A549 (cell line): ENCODE measurements at regions not wholly inside any gene's neighbourhood (a gene's known extent, or its start where the extent isn't known, plus 50 kb on each side); places are given as distances from the start of the nearest gene placed in this dataset.

Experiments
- CEBPB ChIP-seq, 2 experiments: fragments of >200 bp in 1 of 2; sonication (Bioruptor Twin) in 1 of 2; formaldehyde crosslinking in 1 of 2; IDR thresholded peaks; 2 replicates each; pipeline ENCODE4 v1.6.1; 2012 to 2016
- CTCF ChIP-seq: fragments of >200 bp; sonication (Bioruptor Twin); formaldehyde crosslinking; IDR thresholded peaks from 3 replicates; pipeline ENCODE4 v1.5.1; 2016
- EP300 ChIP-seq, 2 experiments: fragments of >200 bp; sonication (Bioruptor Twin); formaldehyde crosslinking; IDR thresholded peaks; 2 replicates in 1 of 2; 3 replicates in 1 of 2; pipeline ENCODE4 v1.6.1; 2016 to 2017
- KDM1A ChIP-seq: fragments of 200-600 bp; sonication (generic); IDR thresholded peaks from 2 replicates; pipeline ENCODE4 v1.6.1; 2016; ENCODE audit warnings: low read depth, mild to moderate bottlenecking
- PBX3 ChIP-seq: IDR thresholded peaks from 2 replicates; pipeline ENCODE4 v1.6.1; 2012
- POLR2A ChIP-seq: IDR thresholded peaks from 2 replicates; pipeline ENCODE4 v1.6.1; 2012; ENCODE audit warnings: mild to moderate bottlenecking, low read length
- TP53 ChIP-seq: fragments of 250-450 bp; sonication (Bioruptor Pico); IDR thresholded peaks from 2 replicates; pipeline ENCODE4 v1.5.0; 2021; ENCODE audit warnings: mild to moderate bottlenecking, moderate library complexity
- USF2 ChIP-seq: fragments of 450-650 bp; IDR thresholded peaks from 2 replicates; pipeline ENCODE4 v1.6.1; 2014; ENCODE audit warnings: antibody characterized with exemption

- no peak for TF ChIP-seq USF2
- no peak for TF ChIP-seq KDM1A
- no peak for TF ChIP-seq CTCF
- no peak for TF ChIP-seq CEBPB (IDR thresholded peaks at IDR 0.05)
- no peak for TF ChIP-seq TP53 (CRISPR knock-in tag)
- no peak for TF ChIP-seq POLR2A
- no peak for TF ChIP-seq PBX3
- TF ChIP-seq EP300 (IDR thresholded peaks at IDR 0.05) = no peak
Measured at GRCh38 chr1:94305704-94306103, 68.3 kb upstream of the ARHGAP29 start.
